GM18909 (cell line): ENCODE measurements at regions not wholly inside any gene's neighbourhood (a gene's known extent, or its start where the extent isn't known, plus 50 kb on each side); places are given as distances from the start of the nearest gene placed in this dataset.

Experiments used
- ATAC-seq: cut with Tn5 transposase; IDR thresholded peaks from one replicate; pipeline ENCODE4 v1.9.1; 2021; ENCODE audit warnings: mild to moderate bottlenecking; ENCODE audit not compliant: unreplicated experiment, poor library complexity

DNA sequence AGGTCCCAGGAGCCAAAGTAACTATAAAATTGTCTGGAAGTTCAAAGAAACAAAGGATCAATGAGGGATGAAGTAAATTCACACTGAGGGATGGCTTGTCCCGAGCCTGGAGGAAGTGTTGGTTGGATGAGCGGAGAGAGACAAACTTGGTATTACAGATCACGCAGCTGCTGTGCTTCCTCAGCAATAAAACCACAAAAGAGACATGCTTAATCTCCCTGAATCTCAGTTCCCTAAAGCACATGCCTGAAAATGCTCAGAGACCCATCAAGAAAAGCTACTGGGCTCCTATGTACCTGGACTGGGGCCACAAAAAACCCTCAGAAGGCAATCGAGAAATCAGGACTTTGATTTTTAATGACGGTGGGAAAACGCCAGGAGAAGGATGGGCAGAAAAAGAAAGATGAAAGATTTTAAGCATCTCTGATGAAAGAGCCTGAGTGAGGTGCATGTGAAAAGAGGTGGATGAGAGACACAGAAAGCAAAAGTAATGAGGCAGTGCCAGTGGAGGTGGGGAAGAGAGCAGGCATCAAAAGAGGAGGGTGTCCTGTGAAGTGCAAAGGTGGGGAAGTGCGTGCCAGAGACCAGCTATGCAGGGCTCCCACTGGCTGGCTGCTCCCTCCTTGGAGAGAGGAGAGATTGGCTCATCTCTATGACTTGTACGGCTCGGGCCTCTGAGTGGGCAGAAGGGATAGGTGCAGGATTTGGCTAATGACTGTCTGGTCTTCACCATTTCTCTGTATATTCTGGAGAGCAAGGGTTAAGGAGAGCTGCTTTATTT, 143.7 kb downstream of the ABCC12 start:
- no peak for ATAC-seq

DNA sequence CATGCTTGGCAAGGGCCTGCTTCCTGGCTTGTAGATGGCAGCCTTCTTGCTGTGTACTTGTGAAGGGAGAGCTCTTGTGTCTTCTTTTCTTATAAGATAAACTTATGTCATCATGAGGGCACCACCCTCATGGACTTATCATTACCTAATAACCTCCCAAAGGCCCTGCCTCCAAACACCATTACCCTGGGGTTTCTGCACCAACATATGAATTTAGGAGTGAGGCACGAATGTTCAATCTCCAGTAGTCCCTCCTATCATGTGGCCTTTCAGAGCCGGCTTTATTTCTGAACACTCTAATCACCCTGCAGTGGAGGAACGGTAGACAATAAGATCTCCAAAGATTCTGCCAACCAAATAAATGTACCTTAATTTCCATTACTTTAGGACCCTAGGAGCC, 144.3 kb downstream of the ABCC12 start:
- no peak for ATAC-seq

DNA sequence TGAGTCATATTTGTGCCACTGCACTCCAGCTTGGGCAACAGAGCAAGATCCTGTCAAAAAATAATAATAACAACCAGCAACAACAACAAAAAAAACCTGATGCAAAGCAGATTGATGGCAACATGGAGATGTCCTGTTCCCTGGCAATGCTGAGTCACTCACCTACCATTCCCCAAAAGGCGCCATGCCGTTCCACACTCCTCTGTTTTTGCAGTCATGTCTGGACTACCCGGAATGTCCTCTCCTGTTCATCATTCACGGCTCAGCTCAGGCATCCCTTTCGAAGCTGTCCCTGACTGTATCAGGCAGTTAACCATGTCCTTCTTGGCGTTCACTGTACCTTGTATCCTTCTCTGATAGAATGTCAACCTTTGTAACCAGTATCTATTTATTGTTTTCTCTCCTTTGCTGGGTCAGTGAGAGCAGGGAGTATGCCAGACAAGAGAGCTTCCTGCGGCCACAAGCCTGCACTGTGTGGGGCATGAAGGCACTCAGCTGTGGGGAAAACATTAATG, 147.7 kb downstream of the ABCC12 start:
- ATAC-seq: no peak

DNA sequence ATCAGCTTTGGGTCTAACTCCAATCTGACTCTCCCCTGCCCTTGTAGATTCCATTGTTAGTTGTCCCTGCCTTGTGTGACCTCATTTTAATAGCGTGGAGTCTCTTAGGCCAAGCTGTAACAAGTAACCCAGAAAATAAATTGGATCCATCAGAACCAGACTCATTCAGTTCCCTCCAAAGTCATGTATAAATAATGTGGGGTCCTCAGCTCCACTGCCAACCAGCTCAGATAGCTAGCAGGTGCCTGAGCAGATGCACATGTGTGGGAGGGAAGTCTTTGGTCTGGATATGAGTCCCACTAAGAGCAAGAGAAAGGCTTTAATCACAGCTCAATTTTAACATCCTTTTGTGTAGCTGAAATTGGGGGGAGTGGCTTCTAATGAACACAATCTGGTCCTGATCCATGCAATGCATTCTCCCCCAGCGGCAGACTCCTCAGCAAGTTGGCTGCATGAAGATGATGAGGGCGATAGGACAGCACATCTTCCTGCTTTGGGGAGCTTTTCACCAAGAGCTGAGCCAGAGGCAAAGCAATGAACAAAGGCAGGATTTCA, 151.6 kb downstream of the ABCC12 start:
- no peak for ATAC-seq

DNA sequence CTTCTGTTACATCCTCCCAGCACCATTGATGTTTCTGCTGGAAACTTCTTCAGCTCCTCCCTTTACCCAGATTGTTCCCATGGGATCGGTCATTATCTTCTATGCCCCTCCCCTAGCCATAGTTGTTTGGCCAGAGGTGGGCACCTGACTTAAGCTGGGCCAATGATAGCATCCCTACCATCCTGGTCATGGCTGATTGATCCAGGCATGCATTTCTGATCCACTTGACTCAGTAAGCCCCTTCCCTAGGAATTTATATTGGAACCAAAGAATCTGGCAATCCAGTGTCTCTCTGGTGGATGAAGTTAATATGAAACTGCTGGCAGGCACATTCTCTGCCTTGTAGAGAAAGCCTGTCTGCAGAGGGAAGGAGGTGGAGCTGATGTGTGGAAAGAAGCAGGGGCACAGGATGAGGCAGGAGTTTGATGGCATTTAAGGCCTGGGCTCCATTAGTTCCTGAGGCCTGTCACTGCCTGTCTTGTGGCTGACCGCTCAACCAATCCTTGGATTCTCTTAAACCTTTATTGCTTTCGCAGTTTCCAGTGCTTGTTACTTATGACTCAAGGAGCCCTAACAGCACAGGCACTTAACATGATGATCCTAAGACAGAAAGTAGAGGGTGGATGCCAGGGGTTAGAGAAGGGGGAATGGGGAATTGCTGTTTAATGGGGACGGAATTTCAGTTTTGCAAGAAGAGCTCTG, 152.4 kb downstream of the ABCC12 start:
- no peak for ATAC-seq

DNA sequence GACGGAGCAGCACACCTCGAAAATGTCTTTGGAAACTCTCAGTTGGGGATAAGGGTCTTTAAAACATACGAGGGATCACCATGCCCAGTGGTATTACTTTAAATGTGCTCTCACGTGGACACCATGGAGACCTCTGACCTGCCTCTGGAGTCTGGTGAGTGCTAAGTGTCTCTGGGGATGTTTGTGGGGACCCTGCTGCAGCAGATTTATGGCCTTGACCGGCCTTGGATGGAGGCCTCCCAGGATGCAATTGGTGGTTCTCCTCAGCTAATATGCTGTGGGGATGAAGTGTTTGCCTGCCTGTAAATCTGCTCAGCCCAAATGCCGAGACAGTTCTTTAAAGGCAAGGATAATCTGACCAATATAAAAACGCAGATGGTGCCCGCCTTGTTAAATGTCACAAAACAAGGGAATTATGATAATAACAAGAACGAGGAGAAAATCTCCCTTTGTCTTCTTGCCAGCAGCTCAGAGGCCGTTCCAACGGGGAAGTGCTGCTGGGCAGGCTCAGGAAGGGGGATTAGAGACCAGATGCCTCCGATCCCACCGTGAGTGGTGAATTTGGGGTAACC, 154.4 kb downstream of the ABCC12 start:
- no peak for ATAC-seq

DNA sequence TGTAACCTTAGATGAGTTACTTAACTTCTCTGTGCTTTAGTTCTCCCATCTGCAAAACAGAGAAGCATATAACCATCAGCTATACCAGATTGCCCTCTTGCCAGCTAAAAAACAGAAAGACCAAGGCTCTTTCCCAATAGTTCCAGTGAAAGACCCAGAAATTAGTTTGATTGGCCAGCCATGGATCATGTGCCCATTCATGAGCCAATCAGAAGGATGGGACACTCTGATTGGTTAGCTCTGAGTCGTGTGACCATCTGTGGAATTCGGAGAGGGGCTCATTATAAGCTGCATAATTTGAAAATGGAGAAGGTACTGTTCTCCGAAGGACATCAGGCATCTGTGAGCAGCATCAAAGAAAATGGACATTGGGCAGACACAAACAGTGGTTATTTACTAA, 155.2 kb downstream of the ABCC12 start:
- no peak for ATAC-seq

DNA sequence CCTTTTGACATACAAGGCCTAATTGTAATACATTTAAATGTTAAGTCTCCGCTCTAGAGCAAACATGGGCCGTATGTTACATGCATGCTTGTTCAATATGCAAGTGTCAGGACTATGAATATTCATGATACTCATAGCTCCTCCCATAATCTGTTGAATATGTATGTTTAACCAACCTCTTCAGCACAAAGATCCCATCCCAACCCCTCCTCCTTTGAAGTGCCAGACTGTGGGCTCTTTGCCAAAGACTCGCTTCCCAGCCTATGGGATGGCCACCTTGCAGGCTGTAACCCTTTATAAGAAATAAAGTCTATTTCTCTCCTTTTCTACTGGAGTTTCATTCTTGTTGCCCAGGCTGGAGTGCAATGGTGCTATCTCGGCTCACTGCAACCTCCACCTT, 156.2 kb downstream of the ABCC12 start:
- no peak for ATAC-seq

DNA sequence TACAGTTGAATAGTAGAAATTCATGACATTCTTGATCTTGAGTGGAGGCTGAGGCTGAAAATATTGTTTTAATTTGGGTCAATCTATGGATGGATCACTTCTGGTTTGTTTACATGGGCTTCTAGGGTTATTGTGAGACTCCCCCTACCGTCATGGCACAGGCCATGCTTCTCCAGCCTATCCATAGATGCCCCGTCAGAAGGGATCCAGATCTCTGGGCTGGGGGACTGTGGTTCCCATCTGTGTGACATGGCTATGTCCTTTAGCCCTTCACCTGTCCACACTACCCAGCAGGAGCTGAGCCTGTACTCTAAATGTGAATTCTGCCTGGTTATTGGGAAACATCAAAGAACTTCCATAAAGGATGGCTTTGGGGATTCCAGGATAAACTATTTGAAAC, 160.4 kb downstream of the ABCC12 start:
- no peak for ATAC-seq

DNA sequence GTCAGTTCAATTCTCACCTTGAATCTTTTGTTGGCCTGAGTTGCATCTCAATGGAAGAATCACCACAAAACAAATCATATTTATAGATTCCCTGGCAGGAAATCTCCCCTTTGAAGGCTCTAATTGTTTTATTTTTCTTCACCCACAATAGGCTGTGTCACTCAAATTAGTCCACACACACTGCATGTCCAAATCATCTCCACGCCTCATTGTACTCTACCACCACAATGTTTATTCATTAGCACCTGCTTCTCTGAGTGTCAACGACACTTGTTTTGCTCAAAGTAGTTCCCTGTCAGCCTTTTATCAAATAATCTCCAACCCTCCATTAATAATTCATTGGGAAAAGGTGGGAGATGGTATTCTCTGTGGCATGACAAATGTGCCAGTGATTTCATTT, 164.3 kb downstream of the ABCC12 start:
- no peak for ATAC-seq

DNA sequence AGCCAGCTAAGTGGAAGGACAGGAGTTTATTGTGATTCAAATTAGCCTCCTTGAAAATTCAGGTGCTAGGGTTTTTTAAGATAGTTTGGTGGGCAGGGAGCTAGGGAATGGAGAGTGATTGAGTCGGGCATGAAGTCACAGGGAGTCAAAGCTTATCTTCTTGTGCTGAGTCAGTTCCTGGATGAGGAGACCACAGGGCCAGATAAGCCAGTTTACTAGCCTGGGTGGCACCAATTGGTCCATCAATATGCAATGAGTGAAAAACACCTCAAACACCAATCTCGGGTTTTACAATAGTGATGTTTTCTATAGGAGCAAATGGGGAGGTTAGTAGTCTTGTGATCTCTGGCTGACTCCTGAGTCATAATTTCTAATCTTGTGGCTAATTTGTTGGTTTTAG, 165.1 kb downstream of the ABCC12 start:
- no peak for ATAC-seq

DNA sequence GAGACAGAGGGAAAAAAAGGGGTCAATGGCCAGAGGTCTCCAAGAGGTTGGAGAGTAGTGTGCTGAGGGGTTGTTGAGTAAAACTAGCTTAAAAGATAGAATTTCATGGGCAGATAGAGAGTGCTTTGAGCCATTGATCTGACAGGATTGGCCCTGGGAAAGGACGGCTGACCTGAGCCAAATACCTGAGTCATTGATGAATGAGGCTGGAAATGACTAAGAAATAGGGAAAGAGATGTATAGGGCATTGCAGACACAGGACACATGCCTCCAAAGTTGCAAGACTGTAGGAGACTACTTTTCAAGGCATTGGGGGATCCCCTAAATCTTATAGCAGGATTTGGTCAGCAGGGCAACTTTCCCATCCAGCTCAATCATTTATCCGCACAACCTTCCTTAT, 168.7 kb downstream of the ABCC12 start:
- no peak for ATAC-seq

DNA sequence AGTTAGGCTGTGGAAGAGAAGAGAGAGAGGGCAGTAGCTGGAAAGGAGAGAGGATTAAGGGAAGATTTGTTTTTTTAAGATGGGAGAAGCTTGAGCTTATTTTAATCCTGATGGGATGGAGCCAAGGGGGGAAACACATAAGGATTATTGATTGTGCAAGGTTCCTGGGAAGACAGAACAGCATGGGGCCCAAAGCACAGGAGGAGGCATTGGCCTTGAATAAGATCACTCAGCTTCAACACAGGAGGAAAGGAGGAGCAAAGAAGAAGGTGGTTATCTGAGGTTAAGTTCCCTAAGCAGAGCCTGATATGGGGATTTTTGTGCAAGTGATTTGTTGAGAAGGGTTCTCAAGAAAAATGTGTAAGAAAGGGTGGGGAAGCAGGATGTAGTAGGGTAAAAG, 169.8 kb downstream of the ABCC12 start:
- no peak for ATAC-seq

DNA sequence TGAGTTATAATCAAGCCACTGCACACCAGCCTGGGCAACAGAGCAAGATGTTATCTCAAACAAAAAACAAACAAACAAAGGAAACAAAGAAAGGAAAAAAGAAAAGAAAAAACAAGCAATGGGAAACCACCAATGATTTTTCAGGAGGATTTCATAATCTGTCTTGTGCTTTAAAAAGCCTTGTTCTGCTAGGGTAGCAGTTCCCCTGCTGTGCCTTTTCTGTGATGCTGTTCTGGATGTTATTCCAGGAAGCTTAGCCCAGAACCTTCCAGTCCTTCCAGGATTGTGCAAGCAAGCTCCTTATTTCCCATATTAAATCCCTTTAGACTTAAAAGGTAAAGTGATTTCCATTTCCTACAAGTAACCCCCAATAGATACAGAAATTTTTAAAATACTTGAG, 171.1 kb downstream of the ABCC12 start:
- no peak for ATAC-seq

DNA sequence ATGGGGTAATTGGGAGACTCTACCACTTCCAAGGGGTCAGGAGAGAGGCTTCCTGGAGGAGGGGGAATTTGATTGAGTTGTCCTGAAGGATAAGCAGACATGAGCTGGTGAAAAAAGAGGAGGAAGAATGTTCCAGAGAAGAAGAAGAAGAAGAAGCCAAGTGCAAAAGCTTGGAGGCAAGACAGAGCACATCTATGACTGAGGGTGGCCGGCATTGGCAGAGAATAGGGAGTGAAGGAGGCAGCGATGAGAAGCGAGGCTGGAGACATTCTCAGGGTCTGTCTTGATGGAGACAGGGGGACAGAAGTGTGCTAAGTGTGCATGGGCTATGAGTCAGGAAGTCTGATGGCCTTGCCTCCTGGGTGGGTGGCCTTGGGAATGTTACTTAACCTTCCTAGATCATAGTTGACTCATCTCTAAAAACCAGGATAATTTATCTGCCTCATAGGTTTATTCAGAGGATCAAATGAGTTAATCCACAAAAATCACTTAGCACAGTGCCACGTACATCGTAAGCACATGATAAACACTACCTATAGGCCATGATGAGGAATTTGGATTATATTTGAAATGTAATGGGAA, 171.7 kb downstream of the ABCC12 start:
- ATAC-seq: no peak

DNA sequence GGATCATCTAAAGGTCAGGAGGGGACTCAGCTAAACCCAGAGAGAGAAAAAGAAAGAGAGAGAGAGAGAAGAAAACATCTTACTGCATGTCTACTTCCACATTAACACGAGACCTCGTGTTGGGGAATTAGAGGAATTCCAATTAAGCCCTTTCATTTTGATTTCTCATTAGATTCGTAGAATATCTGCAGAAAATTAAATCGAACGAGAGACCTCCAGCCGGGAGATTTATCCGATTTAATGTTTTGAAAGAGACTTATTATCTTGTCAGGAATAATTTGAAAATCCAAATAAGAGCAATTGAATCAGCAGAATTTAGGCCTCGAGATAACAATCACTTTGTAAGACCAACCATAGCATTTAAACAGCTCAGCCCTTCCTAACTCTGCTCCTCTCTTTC, 175.6 kb downstream of the ABCC12 start:
- no peak for ATAC-seq

DNA sequence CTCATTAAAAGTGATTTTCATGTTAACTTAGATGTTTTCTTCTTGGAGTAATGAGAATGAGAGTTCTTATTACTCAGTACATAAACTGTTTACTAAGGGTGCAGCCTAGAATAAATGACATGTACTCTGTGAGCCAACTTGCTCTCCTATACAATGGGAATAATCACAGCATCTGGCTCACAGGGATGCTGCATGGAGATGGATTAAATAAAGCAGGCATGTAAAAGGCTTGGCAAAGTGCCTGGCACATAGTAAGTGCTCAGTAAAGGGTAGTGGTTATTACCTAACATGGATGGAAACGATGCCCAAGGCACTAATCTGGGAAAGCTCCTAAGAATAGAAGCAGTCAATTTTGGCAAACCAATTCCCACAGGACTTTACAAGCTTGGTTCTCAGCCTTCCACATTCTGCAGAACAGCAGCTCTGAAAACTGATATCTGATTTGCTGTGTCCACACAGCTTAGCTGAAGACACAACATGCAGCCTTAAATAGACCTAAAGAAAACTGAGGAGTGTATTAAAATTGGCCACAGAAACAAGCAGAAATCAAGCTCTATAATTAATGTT, 176.1 kb downstream of the ABCC12 start:
- no peak for ATAC-seq

DNA sequence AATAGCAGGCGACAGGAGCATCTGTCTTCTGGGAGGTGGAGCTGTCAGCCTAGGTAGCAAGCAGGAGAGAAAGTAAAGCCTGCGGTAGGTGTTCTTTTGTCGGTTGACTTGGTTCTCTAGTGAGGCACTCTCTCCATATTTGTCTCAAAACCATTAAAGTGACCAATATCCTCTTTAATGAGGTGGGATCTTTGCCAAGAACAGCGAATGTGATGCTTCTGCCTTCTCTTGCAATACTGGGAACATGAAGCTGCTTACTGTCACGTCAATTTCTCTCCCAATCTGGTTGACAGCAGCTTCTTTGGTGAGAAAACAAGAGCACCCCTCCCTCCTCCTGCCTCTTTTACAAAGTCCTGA, 176.7 kb downstream of the ABCC12 start:
- no peak for ATAC-seq

DNA sequence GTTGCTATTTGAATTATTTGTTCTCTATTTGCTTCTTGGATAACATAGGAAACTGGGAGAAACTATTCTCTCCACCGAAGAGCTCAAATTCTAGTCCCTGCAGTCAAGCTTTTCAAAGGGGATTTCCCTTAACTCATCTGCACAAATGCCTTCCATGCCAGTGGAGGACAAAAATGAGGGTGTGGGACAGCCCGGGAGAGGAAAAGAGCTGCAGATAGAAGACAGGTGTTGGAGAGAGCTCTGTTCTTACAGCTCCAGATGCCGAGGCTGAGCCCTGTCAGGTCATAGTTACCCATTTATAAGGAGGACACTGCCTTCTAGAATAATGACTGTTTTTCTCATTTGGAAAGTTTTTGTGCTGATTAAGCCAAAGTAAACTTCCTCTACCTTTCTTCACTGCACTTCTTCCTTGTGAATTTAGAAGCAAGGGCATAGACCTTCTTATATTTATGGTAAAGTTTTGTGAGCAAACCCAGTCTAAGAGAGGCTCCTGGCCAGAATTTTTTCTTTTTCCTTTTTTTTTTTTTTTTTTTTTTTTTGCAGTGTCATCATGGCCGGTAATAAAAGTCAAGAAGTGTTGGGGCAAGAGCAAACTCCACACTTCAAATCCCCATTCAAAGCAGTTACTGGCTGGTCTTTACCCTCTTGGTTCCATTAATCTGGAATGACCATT, 177.2 kb downstream of the ABCC12 start:
- ATAC-seq: no peak

DNA sequence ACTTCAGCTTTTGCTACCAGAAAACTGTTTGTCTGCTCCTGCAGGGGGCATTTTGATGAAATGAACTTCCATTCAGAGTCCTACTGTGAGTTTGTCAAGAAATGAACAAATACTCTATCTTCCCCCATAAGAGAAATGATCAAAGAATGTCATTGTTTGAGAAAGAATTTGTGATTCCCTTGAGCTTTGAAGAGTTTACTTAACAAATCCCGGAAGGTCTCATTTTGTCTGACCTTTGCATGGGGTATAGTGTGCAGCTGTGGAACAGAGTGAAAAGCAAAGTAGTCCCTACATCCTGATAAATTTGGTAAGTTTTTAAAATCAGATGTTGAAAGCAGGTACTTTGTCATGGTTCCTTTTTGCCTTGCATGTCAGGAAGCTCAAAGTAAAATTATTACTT, 178.0 kb downstream of the ABCC12 start:
- no peak for ATAC-seq
